Mesothelial cell of epicardium (in vitro differentiated cells): ENCODE measurements at regions not wholly inside any gene's neighbourhood (a gene's known extent, or its start where the extent isn't known, plus 50 kb on each side); places are given as distances from the start of the nearest gene placed in this dataset.

Experiments
- DNase-seq, 2 experiments: peaks; one replicate each; pipeline ENCODE4 v3.0.0; 2021; ENCODE audit warnings: low spot score in 2 of 2; ENCODE audit not compliant: unreplicated experiment in 2 of 2
- H3K27ac Mint-ChIP-seq: 2 replicates; pipeline ENCODE4 v1.8.0; 2021; ENCODE audit warnings: mixed read lengths
- H3K27me3 Mint-ChIP-seq: 2 replicates; pipeline ENCODE4 v1.8.0; 2021; ENCODE audit warnings: low read depth, mixed read lengths
- H3K36me3 Mint-ChIP-seq: 2 replicates; pipeline ENCODE4 v1.8.0; 2021; ENCODE audit warnings: mixed read lengths
- H3K4me1 Mint-ChIP-seq: 2 replicates; pipeline ENCODE4 v1.8.0; 2021; ENCODE audit warnings: mixed read lengths
- H3K4me3 Mint-ChIP-seq: 2 replicates; pipeline ENCODE4 v1.8.0; 2021; ENCODE audit warnings: mild to moderate bottlenecking, moderate library complexity, mixed read lengths
- H3K9me3 Mint-ChIP-seq: 2 replicates; pipeline ENCODE4 v1.8.0; 2021; ENCODE audit warnings: mixed read lengths
- CTCF ChIP-seq: fragments of 200-600 bp; sonication (generic); IDR thresholded peaks from one replicate; pipeline ENCODE4 v1.5.0; 2021; ENCODE audit warnings: antibody characterized with exemption; ENCODE audit not compliant: unreplicated experiment

DNA sequence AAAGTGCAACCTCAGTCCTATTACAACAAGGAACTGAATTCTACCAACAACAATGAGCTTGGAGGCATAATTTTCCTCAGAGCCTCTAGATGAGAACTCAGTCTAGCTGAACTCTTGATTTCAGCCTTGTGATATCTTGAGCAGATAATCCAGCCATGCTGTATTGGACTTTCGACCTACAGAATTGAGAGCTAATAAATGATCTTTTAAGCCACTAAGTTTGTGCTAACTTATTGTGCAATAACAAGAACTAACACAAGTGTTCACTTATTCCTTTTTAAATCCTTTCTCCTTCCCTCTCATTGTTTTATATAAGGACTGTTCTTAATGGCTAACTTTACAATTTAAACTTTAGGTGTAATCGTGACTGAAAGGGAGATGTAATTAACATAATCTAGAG is 140.7 kb downstream of the MAGEB17 start:
- no peak for TF ChIP-seq CTCF
- Mint-ChIP-seq H3K4me1 (peaks cover 10% of the 10 kb centered on the region), H3K9me3 (no peaks in the 10 kb centered on the region), H3K27ac (no peak overlapping the region), H3K4me3 (no peak overlapping the region), H3K27me3 (no peaks in the 10 kb centered on the region), H3K36me3 (no peaks in the 10 kb centered on the region)
- DNase-seq = no peak

DNA sequence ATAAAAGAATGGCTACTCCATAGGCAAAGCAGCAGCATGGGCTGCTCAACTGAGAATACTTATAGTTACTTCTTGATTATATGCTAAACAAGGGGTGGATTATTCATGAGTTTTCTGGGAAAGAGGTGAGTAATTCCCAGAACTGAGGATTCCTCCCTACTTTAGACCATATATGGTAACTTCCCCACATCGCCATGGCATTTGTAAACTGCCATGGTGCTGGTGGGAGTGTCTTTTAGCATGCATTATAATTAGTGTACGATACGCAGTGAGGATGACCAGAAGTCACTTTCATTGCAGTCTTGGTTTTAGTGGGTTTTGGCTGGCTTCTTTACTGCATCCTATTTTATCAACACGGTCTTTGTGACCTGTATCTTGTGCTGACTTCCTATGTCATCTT is 141.5 kb downstream of the MAGEB17 start:
- TF ChIP-seq CTCF = no peak
- H3K36me3 Mint-ChIP-seq = no peaks in the 10 kb centered on the region
- no peaks in the 10 kb centered on the region for H3K27me3 Mint-ChIP-seq
- H3K4me1 Mint-ChIP-seq = peaks cover 10% of the 10 kb centered on the region
- H3K27ac Mint-ChIP-seq = no peak overlapping the region
- no peaks in the 10 kb centered on the region for H3K9me3 Mint-ChIP-seq
- H3K4me3 Mint-ChIP-seq = no peak overlapping the region
- DNase-seq = no peak

DNA sequence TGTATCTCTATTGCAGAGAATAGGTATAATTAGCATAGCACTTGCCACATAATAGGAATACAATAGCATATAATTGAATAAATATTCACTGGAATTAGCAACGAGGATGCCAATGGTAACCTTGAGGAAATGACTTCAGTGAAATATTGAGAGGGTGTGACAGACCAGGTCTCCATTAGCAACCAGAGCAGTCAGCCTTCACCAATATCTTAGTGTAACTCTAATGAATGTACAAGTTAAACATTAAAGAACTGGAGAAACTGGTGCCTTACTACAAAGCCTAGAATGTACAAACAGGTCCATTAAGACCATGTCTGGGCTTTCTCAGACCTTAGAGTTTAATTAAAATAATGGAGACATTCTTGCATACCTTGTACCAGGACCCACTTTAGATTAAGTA is 143.0 kb downstream of the MAGEB17 start:
- no peak for TF ChIP-seq CTCF
- Mint-ChIP-seq H3K9me3 (no peaks in the 10 kb centered on the region), H3K27me3 (no peaks in the 10 kb centered on the region), H3K4me3 (no peak overlapping the region), H3K27ac (no peak overlapping the region), H3K4me1 (peaks cover 10% of the 10 kb centered on the region), H3K36me3 (no peaks in the 10 kb centered on the region)
- no peak for DNase-seq

GRCh38 chrX:16311671-16312070 is 144.4 kb downstream of the MAGEB17 start:
- DNase-seq = no peak
- H3K36me3 Mint-ChIP-seq = no peaks in the 10 kb centered on the region
- H3K27ac Mint-ChIP-seq = no peak overlapping the region
- H3K9me3 Mint-ChIP-seq = no peaks in the 10 kb centered on the region
- H3K4me1 Mint-ChIP-seq = peaks cover 10% of the 10 kb centered on the region
- no peak for TF ChIP-seq CTCF
- no peak overlapping the region for H3K4me3 Mint-ChIP-seq
- H3K27me3 Mint-ChIP-seq = no peaks in the 10 kb centered on the region

GRCh38 chrX:16312761-16313623 is 145.7 kb downstream of the MAGEB17 start:
- Mint-ChIP-seq H3K9me3 (no peaks in the 10 kb centered on the region), H3K4me3 (no peak overlapping the region), H3K4me1 (peaks cover 10% of the 10 kb centered on the region), H3K27me3 (no peaks in the 10 kb centered on the region), H3K27ac (no peak overlapping the region), H3K36me3 (no peaks in the 10 kb centered on the region)
- no peak for TF ChIP-seq CTCF
- DNase-seq = no peak
